ENCODE measurements at regions not wholly inside any gene's neighbourhood (a gene's known extent, or its start where the extent isn't known, plus 50 kb on each side); places are given as distances from the start of the nearest gene placed in this dataset.

DNA sequence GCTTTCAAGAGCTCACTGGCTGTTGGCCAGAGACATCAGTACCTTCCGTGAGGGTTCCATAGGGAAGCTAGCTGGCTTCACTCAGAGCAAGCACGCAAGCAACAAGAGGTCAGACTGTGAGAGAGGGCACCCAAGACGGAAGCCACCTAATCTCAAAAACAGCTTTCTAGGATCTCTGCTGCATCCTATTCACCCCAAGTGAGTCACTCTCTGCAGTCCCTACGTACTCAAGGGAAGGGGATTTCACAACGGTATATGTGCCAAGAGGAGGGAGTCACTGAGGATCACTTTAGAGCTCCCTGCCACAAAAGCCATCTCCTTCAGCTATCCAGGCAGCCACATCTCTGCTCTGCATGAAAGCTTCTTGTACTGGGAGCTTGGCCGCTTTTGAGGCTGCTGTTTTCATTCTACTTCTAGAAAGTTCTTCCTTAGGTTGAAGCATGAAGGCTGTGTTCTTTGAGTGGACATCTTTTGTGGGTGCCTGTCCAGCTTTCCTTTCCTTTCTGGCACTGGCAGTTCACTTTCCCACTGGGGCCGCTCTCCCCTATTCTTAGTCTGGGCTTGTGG is 249.5 kb downstream of the MAN2A1 start:
- no peak for TF ChIP-seq POLR2A (IDR thresholded peaks at IDR 0.05)
- TF ChIP-seq, protein P1, sequence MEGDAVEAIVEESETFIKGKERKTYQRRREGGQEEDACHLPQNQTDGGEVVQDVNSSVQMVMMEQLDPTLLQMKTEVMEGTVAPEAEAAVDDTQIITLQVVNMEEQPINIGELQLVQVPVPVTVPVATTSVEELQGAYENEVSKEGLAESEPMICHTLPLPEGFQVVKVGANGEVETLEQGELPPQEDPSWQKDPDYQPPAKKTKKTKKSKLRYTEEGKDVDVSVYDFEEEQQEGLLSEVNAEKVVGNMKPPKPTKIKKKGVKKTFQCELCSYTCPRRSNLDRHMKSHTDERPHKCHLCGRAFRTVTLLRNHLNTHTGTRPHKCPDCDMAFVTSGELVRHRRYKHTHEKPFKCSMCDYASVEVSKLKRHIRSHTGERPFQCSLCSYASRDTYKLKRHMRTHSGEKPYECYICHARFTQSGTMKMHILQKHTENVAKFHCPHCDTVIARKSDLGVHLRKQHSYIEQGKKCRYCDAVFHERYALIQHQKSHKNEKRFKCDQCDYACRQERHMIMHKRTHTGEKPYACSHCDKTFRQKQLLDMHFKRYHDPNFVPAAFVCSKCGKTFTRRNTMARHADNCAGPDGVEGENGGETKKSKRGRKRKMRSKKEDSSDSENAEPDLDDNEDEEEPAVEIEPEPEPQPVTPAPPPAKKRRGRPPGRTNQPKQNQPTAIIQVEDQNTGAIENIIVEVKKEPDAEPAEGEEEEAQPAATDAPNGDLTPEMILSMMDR (IDR thresholded peaks at IDR 0.05), result no peak

All from testis (tissue), 2 donors.